Testis (tissue), 2 donors: ENCODE measurements at regions not wholly inside any gene's neighbourhood (a gene's known extent, or its start where the extent isn't known, plus 50 kb on each side); places are given as distances from the start of the nearest gene placed in this dataset.

Source experiments
- CTCF ChIP-seq, 3 experiments: fragments of 450-650 bp in 2 of 3; fragments of 200-600 bp in 1 of 3; sonication (generic) in 1 of 3; IDR thresholded peaks; one replicate each; pipeline ENCODE4 v1.5.1; 2016 to 2019; ENCODE audit warnings: antibody characterized with exemption in 3 of 3, mild to moderate bottlenecking in 2 of 3, moderate library complexity in 1 of 3
- POLR2A ChIP-seq: fragments of 450-650 bp; IDR thresholded peaks from one replicate; pipeline ENCODE4 v1.6.1; 2017; ENCODE audit warnings: antibody characterized with exemption, mild to moderate bottlenecking, moderate library complexity

- TF ChIP-seq POLR2A = no peak
- TF ChIP-seq CTCF (IDR thresholded peaks at IDR 0.05) = no peak
These were observed 115.7 kb upstream of the OSR1 start for GRCh38 chr2:19474128-19474527.
